GM12878 (cell line): ENCODE measurements at regions not wholly inside any gene's neighbourhood (a gene's known extent, or its start where the extent isn't known, plus 50 kb on each side); places are given as distances from the start of the nearest gene placed in this dataset.

Experiments used
- ATAC-seq: fragments of 200-7000 bp; cut with Tn5 transposase; 3 replicates; pipeline ENCODE4 v1.9.1; 2020; ENCODE audit warnings: mild to moderate bottlenecking, moderate library complexity
- BruUV-seq: library from RNA; stranded (reverse); fragments of 400-500 nt; replicated peaks from 2 replicates; lab custom pipeline; 2021; lab: Mats Ljungman, UMichigan
- CTCF ChIA-PET: fragments of 300-600 bp; sonication (Branson Sonifier 250); formaldehyde crosslinking; extraction: SDS; loops from one replicate; lab custom pipeline; 2021; ENCODE audit warnings: inconsistent platforms; lab: Yijun Ruan, JAX
- POLR2A ChIA-PET: fragments of 350-600 bp; formaldehyde crosslinking; extraction: SDS; loops from one replicate; lab custom pipeline; 2021; ENCODE audit warnings: inconsistent platforms; lab: Charles Lee
- RAD21 ChIA-PET: fragments of 300-600 bp; sonication (Branson Sonifier 250); formaldehyde crosslinking; loops from one replicate; lab custom pipeline; 2023; ENCODE audit warnings: antibody characterized with exemption; ENCODE audit not compliant: unreplicated experiment; lab: Charles Lee
- SMC1A ChIA-PET: fragments of 300-600 bp; sonication (Branson Sonifier 250); formaldehyde crosslinking; loops from one replicate; lab custom pipeline; 2023; ENCODE audit not compliant: unreplicated experiment, uncharacterized antibody; lab: Charles Lee
- DNase-seq: peaks from one replicate; pipeline ENCODE4 v3.0.0-alpha.2; 2011; ENCODE audit warnings: low read depth, low spot score
- FAIRE-seq: peaks from 3 replicates; lab custom pipeline; 2011; peaks lifted over from hg19 to GRCh38; lab: Jason Lieb, UNC
- H2AFZ ChIP-seq: 2 replicates; pipeline ENCODE4 v1.6.0; 2011; ENCODE audit warnings: low read depth, low read length, control low read depth; ENCODE audit not compliant: control insufficient read depth
- H3K27ac ChIP-seq: 2 replicates; pipeline ENCODE4 v1.5.1; 2011; ENCODE audit warnings: control low read depth; ENCODE audit not compliant: control insufficient read depth, insufficient read depth
- H3K27me3 ChIP-seq, 2 experiments: replicated peaks in 1 of 2; 2 replicates each; pipeline versions ENCODE4 v1.6.0 to v1.6.1; 2011; ENCODE audit warnings: low read length in 1 of 2; ENCODE audit not compliant: control insufficient read depth in 2 of 2, insufficient read depth in 2 of 2
- H3K36me3 ChIP-seq, 2 experiments: 2 replicates each; pipeline ENCODE4 v1.5.1; 2011; ENCODE audit warnings: low read length in 1 of 2; ENCODE audit not compliant: control insufficient read depth in 2 of 2, insufficient read depth in 2 of 2
- H3K4me1 ChIP-seq: 2 replicates; pipeline ENCODE4 v1.6.1; 2011; ENCODE audit warnings: mild to moderate bottlenecking, low read length, moderate library complexity, mixed read lengths; ENCODE audit not compliant: control insufficient read depth, insufficient read depth
- H3K4me2 ChIP-seq: 2 replicates; pipeline ENCODE4 v1.6.0; 2011; ENCODE audit warnings: control low read depth; ENCODE audit not compliant: control insufficient read depth, insufficient read depth
- H3K4me3 ChIP-seq: fragments of 200-600 bp; sonication (generic); 2 replicates; pipeline ENCODE4 v1.5.1; 2016
- H3K79me2 ChIP-seq: 2 replicates; pipeline ENCODE4 v1.6.0; 2011; ENCODE audit warnings: low read length; ENCODE audit not compliant: control insufficient read depth, insufficient read depth
- H3K9ac ChIP-seq: 2 replicates; pipeline ENCODE4 v1.8.0; 2011; ENCODE audit warnings: low read length, control low read depth, mixed read lengths; ENCODE audit not compliant: control insufficient read depth, insufficient read depth
- H3K9me3 ChIP-seq: replicated peaks from 3 replicates; pipeline ENCODE4 v1.5.1; 2011; ENCODE audit warnings: mild to moderate bottlenecking, low read length; ENCODE audit not compliant: control insufficient read depth, insufficient read depth
- H4K20me1 ChIP-seq: 2 replicates; pipeline ENCODE4 v1.6.0; 2011; ENCODE audit not compliant: control insufficient read depth, insufficient read depth
- ATF7 ChIP-seq: fragments of 450-650 bp; IDR thresholded peaks from 2 replicates; pipeline ENCODE4 v1.6.1; 2016; ENCODE audit warnings: low read depth, mild to moderate bottlenecking
- BRCA1 ChIP-seq: IDR thresholded peaks from 2 replicates; pipeline ENCODE4 v1.6.1; 2011; ENCODE audit warnings: low read depth, low read length, improper control_type of control experiment
- EED ChIP-seq: sonication (generic); IDR thresholded peaks from 2 replicates; pipeline ENCODE4 v1.6.1; 2016; ENCODE audit warnings: antibody characterized with exemption, low read depth
- EZH2 ChIP-seq: IDR thresholded peaks from 2 replicates; pipeline ENCODE4 v1.6.1; 2012; ENCODE audit warnings: low read depth, mild to moderate bottlenecking, control low read depth, inconsistent platforms, low read length, borderline replicate concordance; ENCODE audit not compliant: control insufficient read depth
- NFYB ChIP-seq: IDR thresholded peaks from 2 replicates; pipeline ENCODE4 v1.6.1; 2011; ENCODE audit warnings: low read depth, mild to moderate bottlenecking, low read length, improper control_type of control experiment, moderate library complexity; ENCODE audit not compliant: insufficient read depth
- POLR2A ChIP-seq: IDR thresholded peaks from 2 replicates; pipeline ENCODE4 v1.6.1; 2011; ENCODE audit warnings: low read depth, mild to moderate bottlenecking, low read length
- SIN3A ChIP-seq: IDR thresholded peaks from 2 replicates; pipeline ENCODE4 v1.6.1; 2012; ENCODE audit warnings: low read depth, low read length, improper control_type of control experiment
- SUZ12 ChIP-seq: fragments of 200-600 bp; sonication (generic); IDR thresholded peaks from one replicate; pipeline ENCODE4 v1.6.1; 2018; ENCODE audit warnings: antibody characterized with exemption, mild to moderate bottlenecking; ENCODE audit not compliant: unreplicated experiment
- TCF7 ChIP-seq: IDR thresholded peaks from 2 replicates; pipeline ENCODE4 v1.6.1; 2014; ENCODE audit warnings: antibody characterized with exemption, borderline replicate concordance
- ZNF687 ChIP-seq: fragments of 450-650 bp; IDR thresholded peaks from 2 replicates; pipeline ENCODE4 v1.6.1; 2017; ENCODE audit warnings: mild to moderate bottlenecking, moderate library complexity
- ZSCAN29 ChIP-seq: fragments of 450-650 bp; IDR thresholded peaks from 2 replicates; pipeline ENCODE4 v1.6.1; 2017; ENCODE audit warnings: mild to moderate bottlenecking, moderate library complexity
- WGBS: methylation state at CpG from one replicate; pipeline ENCODE4 v1.1.6; 2016; ENCODE audit warnings: low lambda C conversion rate; ENCODE audit not compliant: insufficient replicate concordance, insufficient coverage; ENCODE audit errors: missing lambda C conversion rate; 5-methylcytosine and 5-hydroxymethylcytosine counted together
- in situ Hi-C: fragments of 300-500 bp; cut with MboI; formaldehyde crosslinking; loops from 9 replicates; pipeline ENCODE4 v1.14.3; 2018; ENCODE audit warnings: mixed read lengths
- intact Hi-C: fragments of 100-400 bp; cut with micrococcal nuclease; formaldehyde crosslinking; loops from one replicate; pipeline ENCODE4 v1.14.2; 2022; ENCODE audit not compliant: unreplicated experiment
- TF ChIP-seq, protein P1 (sequence below): IDR thresholded peaks from 2 replicates; pipeline ENCODE4 v1.6.1; 2011; ENCODE audit warnings: low read depth, mild to moderate bottlenecking, low read length, moderate library complexity, borderline replicate concordance; ENCODE audit errors: extremely low read depth

GRCh38 chr4:4961936-4962335, 57.3 kb downstream of the CYTL1 start:
- H3K36me3 ChIP-seq, result no peaks in the 10 kb centered on the region
- no peak overlapping the region for H2AFZ ChIP-seq
- H3K79me2 ChIP-seq, result no peaks in the 10 kb centered on the region
- TF ChIP-seq SUZ12, result no peak
- TF ChIP-seq EED, result no peak
- H3K4me1 ChIP-seq, result no peaks in the 10 kb centered on the region
- RAD21 ChIA-PET, result no interaction called here
- intact Hi-C loops (no loop called here), in situ Hi-C loops (no loop called here)
- 0% methylated on average over 1 of the region's 1 CpG for WGBS
- ATAC-seq (no peak), DNase-seq (no peak), FAIRE-seq (no peak)
- H3K4me2 ChIP-seq, result no peak overlapping the region
- H4K20me1 ChIP-seq, result no peaks in the 10 kb centered on the region
- no peaks in the 10 kb centered on the region for H3K27me3 ChIP-seq
- no peak overlapping the region for H3K27ac ChIP-seq
- H3K9ac ChIP-seq, result no peak overlapping the region
- no peaks in the 10 kb centered on the region; the same call in 2 of the 3 replicates for H3K9me3 ChIP-seq
- POLR2A ChIA-PET, result no interaction called here
- SMC1A ChIA-PET, result no interaction called here
- no TSS peak for BruUV-seq
- H3K4me3 ChIP-seq, result no peak overlapping the region
- CTCF ChIA-PET, result no interaction called here

DNA sequence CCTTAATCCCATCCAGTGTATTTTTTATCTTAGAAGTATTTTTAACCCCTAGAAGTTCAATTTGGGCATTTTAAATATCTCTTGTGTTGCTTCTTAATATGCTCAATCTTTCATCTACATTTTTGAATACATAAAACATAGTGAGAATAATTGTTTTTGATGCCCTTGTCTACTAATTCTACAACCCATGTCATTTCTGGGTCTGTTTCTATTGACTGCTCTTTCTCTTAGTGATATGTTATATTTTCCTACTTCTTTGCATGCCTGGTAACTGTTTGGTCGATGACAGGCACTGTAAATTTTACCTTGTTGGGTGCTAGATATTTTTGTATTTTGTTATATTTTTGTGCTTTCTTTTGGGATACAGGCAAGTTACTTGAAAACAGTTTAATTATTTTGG, 56.3 kb downstream of the CYTL1 start:
- ChIA-PET POLR2A (no interaction called here), SMC1A (no interaction called here), CTCF (no interaction called here), RAD21 (no interaction called here)
- no peaks in the 10 kb centered on the region; the same call in 2 of the 3 replicates for H3K9me3 ChIP-seq
- H3K27me3 ChIP-seq, result no peaks in the 10 kb centered on the region
- no peaks in the 10 kb centered on the region for H3K4me1 ChIP-seq
- ATAC-seq (no peak), FAIRE-seq (no peak), DNase-seq (no peak)
- intact Hi-C loops (no loop called here), in situ Hi-C loops (no loop called here)
- no peak overlapping the region for H3K27ac ChIP-seq
- H4K20me1 ChIP-seq, result no peaks in the 10 kb centered on the region
- no peak overlapping the region for H3K9ac ChIP-seq
- BruUV-seq, result no TSS peak
- H3K4me3 ChIP-seq, result no peak overlapping the region
- H3K4me2 ChIP-seq, result no peak overlapping the region
- H3K36me3 ChIP-seq, result no peaks in the 10 kb centered on the region
- H3K79me2 ChIP-seq, result no peaks in the 10 kb centered on the region
- H2AFZ ChIP-seq, result no peak overlapping the region
- WGBS, result 7% methylated on average over 1 of the region's 1 CpG
- TF ChIP-seq EZH2 (no peak), POLR2A (no peak), NFYB (no peak), SIN3A (no peak), BRCA1 (no peak), ZNF687 (no peak), TCF7 (no peak), SUZ12 (no peak), ZSCAN29 (no peak), ATF7 (no peak)
- TF ChIP-seq, protein P1, sequence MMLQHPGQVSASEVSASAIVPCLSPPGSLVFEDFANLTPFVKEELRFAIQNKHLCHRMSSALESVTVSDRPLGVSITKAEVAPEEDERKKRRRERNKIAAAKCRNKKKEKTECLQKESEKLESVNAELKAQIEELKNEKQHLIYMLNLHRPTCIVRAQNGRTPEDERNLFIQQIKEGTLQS, result no peak
